Keratinocyte (primary cell): ENCODE measurements at regions not wholly inside any gene's neighbourhood (a gene's known extent, or its start where the extent isn't known, plus 50 kb on each side); places are given as distances from the start of the nearest gene placed in this dataset.

Source experiments
- EZH2 ChIP-seq: IDR thresholded peaks from one replicate; pipeline ENCODE4 v1.6.1; 2012; ENCODE audit warnings: inconsistent platforms, mild to moderate bottlenecking, low read length, moderate library complexity
- TF ChIP-seq, protein P1 (sequence below), 3 experiments: IDR thresholded peaks in 1 of 3; conservative IDR thresholded peaks in 1 of 3; optimal IDR thresholded peaks in 1 of 3; 2 replicates in 2 of 3; 3 replicates in 1 of 3; pipeline versions ENCODE3 to v1.5.1; 2011; ENCODE audit warnings: low read length in 3 of 3, mild to moderate bottlenecking in 3 of 3, moderate library complexity in 2 of 3, control low read depth in 1 of 3, inconsistent platforms in 1 of 3; ENCODE audit not compliant: insufficient read depth in 2 of 3; ENCODE audit errors: extremely low read depth in 1 of 3

DNA sequence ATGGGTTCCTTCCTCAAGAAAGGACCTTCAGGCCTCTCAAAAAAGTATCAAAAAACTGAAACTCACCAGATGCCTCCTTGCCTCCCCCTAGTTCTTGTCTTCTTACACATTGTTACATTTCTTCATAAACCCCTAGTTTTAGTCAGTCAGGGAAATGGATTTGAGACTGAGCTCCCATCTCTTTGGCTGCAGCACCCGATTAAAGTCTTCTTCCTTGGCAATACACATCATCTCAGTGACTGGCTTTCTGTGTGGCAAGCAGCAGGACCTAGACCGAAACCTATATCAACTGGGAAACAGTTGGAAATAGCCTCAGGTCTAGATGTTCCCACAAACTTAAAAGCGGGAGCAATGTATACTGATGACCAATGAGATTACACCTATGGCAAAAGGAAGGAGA, 512.2 kb upstream of the PKDCC start:
- TF ChIP-seq, protein P1, sequence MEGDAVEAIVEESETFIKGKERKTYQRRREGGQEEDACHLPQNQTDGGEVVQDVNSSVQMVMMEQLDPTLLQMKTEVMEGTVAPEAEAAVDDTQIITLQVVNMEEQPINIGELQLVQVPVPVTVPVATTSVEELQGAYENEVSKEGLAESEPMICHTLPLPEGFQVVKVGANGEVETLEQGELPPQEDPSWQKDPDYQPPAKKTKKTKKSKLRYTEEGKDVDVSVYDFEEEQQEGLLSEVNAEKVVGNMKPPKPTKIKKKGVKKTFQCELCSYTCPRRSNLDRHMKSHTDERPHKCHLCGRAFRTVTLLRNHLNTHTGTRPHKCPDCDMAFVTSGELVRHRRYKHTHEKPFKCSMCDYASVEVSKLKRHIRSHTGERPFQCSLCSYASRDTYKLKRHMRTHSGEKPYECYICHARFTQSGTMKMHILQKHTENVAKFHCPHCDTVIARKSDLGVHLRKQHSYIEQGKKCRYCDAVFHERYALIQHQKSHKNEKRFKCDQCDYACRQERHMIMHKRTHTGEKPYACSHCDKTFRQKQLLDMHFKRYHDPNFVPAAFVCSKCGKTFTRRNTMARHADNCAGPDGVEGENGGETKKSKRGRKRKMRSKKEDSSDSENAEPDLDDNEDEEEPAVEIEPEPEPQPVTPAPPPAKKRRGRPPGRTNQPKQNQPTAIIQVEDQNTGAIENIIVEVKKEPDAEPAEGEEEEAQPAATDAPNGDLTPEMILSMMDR (optimal IDR thresholded peaks at IDR 0.05 in 1 of 3, IDR thresholded peaks at IDR 0.05 in 1 of 3, conservative IDR thresholded peaks at IDR 0.05 in 1 of 3; ENCODE audit: extremely low read depth in 1 of 3, insufficient read depth in 2 of 3, low read length in 3 of 3): no peak
- no peak for TF ChIP-seq EZH2
